Left ventricle myocardium superior (tissue), 1 donor: ENCODE measurements at regions not wholly inside any gene's neighbourhood (a gene's known extent, or its start where the extent isn't known, plus 50 kb on each side); places are given as distances from the start of the nearest gene placed in this dataset.
"Not testable (repeated sequence)": the region's sequence is repeated elsewhere in the genome, so short reads cannot be mapped to it uniquely, and the experiment has no call there.

Experiments used
- ATAC-seq: fragments of 200-7000 bp; cut with Tn5 transposase; one replicate; pipeline ENCODE4 v1.9.1; 2020; ENCODE audit warnings: mild to moderate bottlenecking, moderate library complexity
- DNase-seq: peaks from one replicate; pipeline ENCODE4 v3.0.0-alpha.2; 2020
- intact Hi-C: fragments of 100-400 bp; cut with micrococcal nuclease; formaldehyde crosslinking; loops from one replicate; pipeline ENCODE4 v1.11.0; 2022
- donor health status: DM: no; HTN: yes; CAD: no; lungs with severe emphysema.

- intact Hi-C loops, result no loop called here
- ATAC-seq, result no peak
These were observed 86.8 kb upstream of the LSM6 start for GRCh38 chr4:146088690-146089089.

GRCh38 chr4:146087856-146088255 lies 87.7 kb upstream of the LSM6 start:
- no peak for ATAC-seq
- no peak for DNase-seq
- intact Hi-C loops, result no loop called here

More at GRCh38 chr4:146088690-146089089, 86.8 kb upstream of the LSM6 start:
- no peak for DNase-seq

- intact Hi-C loops, result no loop called here
- DNase-seq, result no peak
- no peak for ATAC-seq
These were observed 99.4 kb upstream of the LSM6 start for GRCh38 chr4:146076081-146076480.

GRCh38 chr4:146073517-146073916 lies 102.0 kb upstream of the LSM6 start:
- ATAC-seq (no peak), DNase-seq (no peak)
- intact Hi-C loops, result no loop called here

DNA sequence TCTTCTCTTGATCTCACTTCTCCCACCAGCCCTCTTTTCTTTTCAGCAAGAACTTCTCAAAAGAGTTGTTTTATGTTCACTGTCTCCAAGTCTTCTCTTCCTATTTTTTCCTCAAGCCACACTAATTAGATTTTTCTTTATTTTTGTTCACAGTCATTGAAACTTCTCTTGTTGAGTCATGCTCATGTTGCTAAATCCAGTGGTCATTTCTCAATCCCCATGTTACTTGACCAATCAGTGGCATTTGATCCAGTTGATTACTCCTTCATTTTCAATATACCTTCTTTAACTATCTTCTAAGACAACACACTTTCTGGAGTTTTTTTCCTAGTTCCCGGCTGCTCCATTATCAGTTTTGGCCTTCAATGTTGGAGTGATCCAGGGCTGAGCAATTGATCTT lies 103.1 kb upstream of the LSM6 start:
- intact Hi-C loops, result no loop called here
- ATAC-seq (no peak), DNase-seq (no peak)

DNA sequence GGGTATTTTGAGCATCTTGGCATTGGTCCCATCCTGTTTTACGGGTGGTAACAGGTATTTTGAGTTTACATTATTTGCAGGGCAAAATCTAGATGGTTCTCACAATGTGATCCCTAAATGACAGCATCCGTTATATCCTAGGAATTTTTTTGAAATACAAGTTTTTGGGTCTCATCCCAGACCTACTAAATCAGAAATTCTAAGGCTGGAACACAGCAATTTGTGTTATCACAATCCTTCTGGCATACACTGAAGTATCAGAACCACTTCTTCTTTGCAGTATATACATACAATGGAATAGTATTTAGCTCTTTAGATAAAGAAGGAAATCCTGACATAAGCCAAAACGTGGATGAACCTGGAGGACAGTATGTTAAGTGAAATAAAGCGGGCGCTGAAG lies 104.1 kb upstream of the LSM6 start:
- no peak for ATAC-seq
- intact Hi-C loops, result no loop called here

DNA sequence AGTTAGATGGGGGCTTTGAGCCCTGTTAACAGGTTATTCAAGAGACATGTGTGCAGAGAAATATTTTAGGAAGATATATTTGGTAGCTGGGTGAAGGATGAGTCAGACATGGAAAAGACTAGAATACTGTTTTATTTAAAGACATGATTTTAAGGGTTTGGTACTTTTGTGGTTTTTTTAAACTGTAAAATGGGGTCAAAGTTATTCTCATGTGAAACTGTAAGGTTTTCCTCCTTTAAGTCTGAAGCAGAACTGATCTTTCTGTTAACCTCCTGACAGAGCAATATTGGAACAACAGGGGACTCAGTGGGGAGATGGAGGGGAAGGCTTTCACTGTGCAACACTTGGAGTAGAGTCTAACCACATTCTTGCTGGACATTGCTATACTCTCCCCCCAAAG lies 112.4 kb upstream of the LSM6 start:
- ATAC-seq (no peak), DNase-seq (no peak)
- intact Hi-C loops, result no loop called here

More for the DNA sequence above, 104.1 kb upstream of the LSM6 start:
- no peak for DNase-seq

- no peak for DNase-seq
- intact Hi-C loops, result no loop called here
- ATAC-seq, result no peak
These were observed 113.2 kb upstream of the LSM6 start for GRCh38 chr4:146062340-146062739.

DNA sequence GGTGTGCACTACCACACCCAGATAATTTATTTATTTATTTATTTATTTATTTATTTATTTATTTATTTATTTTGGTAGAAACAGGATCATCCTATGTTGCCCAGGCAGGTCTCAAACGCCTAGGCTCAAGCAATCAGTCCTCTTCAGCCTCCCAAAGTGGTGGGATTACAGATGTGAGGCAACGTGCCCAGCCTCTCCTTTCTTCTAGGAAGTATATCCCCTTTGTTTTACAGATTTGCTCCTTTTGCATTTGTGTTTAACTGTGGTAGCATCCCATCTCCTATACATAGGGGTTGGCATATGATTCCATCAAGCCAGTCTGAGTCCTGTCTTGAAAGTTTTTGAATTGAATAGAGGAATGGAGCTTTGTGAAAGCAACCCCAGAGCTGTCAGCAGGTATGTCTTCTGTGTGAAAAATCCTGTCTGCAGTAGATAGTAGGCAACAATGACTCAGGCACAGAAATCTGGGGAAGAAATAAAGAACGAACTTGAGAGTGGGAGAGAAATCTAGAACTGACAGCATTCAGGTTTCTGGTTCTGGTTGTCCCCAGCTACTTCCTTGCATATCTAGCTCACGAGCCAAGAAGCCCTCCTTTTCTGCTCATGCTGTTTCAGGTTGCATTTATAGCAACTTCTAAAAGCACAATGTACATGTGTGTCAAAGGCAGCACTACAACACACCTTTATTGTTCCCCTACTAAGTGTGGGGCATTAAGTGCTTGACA lies 113.7 kb upstream of the LSM6 start:
- ATAC-seq (no peak), DNase-seq (no peak)
- intact Hi-C loops, result no loop called here

- ATAC-seq (no peak), DNase-seq (no peak)
- intact Hi-C loops, result no loop called here
These were observed 115.7 kb upstream of the LSM6 start for GRCh38 chr4:146059865-146060264.

- ATAC-seq (no peak), DNase-seq (no peak)
- intact Hi-C loops, result no loop called here
These were observed 116.4 kb upstream of the LSM6 start for GRCh38 chr4:146059151-146059550.

DNA sequence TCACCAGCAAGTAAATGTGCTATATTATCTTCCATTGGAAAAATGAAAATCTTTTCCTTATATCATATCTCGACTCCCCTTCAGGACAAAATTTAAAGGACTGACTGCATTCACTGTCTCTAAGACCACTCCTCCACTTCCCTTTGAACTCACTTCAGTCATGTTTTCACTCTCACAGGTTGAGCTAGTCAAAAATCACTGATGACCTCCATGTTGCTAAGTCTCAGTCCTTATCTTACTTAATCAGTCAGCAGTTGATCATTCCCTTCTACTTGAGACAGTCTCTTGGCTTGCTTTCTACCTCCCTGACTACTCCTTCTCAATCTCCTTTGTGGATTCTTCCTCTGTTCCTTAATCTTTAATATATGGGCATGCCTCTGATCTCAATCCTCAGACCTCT lies 117.0 kb upstream of the LSM6 start:
- ATAC-seq (no peak), DNase-seq (no peak)
- intact Hi-C loops, result no loop called here

DNA sequence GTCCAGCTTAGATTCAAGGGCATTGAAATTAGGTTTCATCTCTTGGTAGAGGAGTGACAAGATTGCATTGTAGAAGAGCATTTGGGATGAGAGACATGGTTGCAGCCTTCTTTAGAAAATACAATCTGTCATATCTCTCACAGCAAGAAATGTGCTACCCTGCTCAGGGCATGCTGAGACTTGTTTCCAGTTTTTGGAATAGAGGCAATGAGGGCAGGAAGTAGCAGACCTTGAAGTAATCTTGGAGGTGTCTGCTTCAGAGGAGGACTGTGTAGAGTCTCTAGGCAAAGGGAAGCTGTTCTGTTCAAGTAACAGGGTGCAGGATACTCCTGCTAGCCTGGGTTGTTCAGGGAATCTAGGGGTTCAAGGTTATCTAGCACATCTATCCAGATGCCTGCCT lies 116.1 kb upstream of the ZNF827 start:
- intact Hi-C loops, result no loop called here
- ATAC-seq, result no peak
- DNase-seq, result no peak

GRCh38 chr4:146053891-146054290 lies 115.3 kb upstream of the ZNF827 start:
- no peak for DNase-seq
- no peak for ATAC-seq
- intact Hi-C loops, result no loop called here

DNA sequence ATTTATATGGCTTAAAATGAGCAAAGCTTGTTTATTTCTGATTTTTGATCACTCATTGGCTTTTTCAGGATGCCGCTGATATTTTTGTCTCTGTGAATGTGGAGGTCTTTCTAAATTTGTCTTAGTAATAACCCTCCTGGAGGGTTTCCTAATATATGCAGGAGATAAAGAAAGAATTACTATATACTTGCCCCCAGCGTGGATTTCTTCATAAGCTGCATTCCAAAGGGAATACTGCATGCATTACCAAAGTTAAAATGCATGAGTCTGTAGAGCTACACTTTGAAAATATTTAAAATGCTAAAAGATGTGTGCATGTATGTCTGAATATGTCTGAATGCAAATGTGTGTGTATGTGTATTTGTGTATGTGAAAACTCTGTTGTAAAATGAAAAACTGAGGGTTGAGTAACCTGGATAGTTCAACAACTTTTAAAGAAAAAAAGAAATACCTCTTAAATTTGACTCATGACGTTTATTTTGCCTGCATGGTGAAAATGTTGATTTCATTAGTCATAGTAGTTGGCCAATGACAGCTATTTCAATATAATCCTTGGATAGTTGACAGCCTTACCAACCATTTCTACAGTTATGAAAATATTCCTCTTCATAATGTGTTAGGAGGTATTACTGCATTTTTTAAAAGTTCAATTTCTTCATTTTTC lies 113.2 kb upstream of the ZNF827 start:
- intact Hi-C loops, result no loop called here
- DNase-seq (no peak), ATAC-seq (no peak)

- no peak for DNase-seq
- no peak for ATAC-seq
- intact Hi-C loops, result no loop called here
These were observed 112.6 kb upstream of the ZNF827 start for GRCh38 chr4:146051223-146051622.

DNA sequence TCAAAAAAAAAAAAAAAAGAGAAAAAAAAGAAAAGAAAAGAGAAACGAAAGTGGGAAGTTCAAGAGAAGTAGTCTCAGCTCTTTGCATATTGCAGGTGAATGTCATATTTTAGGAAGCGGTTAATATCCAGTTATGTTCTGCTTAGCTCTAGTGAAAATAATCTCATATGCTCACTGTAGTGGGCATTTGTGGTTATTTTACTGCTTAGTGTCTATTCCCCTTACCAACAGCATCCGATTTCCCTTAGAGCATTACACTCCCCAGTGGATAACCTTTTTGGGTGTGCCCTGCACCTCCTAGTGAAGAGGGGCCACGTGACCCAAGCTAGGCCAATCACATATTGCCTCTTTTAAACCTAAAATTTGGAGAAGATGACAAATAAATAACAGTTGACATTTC lies 111.2 kb upstream of the ZNF827 start:
- no peak for DNase-seq
- ATAC-seq, result no peak
- intact Hi-C loops, result no loop called here

DNA sequence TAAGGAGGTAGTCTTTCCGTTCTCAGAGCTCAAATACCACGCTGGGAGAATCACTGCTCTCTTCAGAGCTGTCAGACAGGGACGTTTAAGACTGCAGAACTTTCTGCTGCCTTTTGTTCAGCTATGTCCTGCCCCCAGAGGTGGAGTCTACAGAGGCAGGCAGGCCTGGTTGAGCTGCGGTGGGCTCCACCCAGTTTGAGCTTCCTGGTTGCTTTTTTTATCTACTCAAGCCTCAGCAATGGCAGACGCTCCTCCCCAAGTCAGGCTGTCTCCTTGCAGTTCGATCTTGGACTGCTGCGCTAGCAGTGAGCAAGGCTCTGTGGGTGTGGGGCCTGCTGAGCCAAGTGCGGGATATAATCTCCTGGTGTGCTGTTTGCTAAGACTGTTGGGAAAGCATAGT lies 109.1 kb upstream of the ZNF827 start:
- ATAC-seq, DNase-seq, intact Hi-C loops: not testable (repeated sequence)

GRCh38 chr4:146041139-146042004 lies 102.7 kb upstream of the ZNF827 start:
- ATAC-seq (no peak), DNase-seq (no peak)
- intact Hi-C loops, result no loop called here

DNA sequence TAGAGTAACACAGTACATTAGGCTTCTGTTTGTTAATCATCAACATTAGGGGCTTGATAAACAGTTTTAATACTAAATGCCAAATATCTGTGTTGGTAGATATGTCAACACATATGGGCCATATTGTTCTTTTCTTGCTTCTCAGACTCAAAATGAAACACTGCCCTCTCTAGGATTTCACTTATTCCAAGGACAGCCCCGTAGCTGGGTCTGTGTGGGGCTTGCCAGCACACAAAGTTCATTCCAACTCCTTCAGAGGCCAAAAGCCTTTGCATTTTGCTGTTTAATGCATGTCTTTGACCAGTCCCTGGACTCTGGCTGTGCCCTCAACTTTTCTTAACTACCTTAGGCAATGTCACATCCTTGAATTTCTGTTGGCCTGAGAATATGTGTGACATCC lies 102.0 kb upstream of the ZNF827 start:
- DNase-seq (no peak), ATAC-seq (no peak)
- intact Hi-C loops, result no loop called here
